Transverse colon (tissue), 4 donors: ENCODE measurements at regions not wholly inside any gene's neighbourhood (a gene's known extent, or its start where the extent isn't known, plus 50 kb on each side); places are given as distances from the start of the nearest gene placed in this dataset.

Source experiments
- DNase-seq: peaks from one replicate; pipeline ENCODE4 v3.0.0-alpha.2; 2019
- H3K27ac ChIP-seq, 4 donors: fragments of 200-600 bp; sonication (generic); 2 replicates each; pipeline ENCODE4 v1.5.1; 2016 to 2018; ENCODE audit warnings: inconsistent platforms in 4 of 4
- H3K27me3 ChIP-seq: fragments of 200-600 bp; sonication (generic); 2 replicates; pipeline ENCODE4 v1.5.1; 2017; ENCODE audit warnings: inconsistent platforms
- H3K36me3 ChIP-seq, 4 donors: fragments of 200-600 bp; sonication (generic); 2 replicates each; pipeline ENCODE4 v1.5.1; 2017 to 2019; ENCODE audit warnings: inconsistent platforms in 4 of 4
- H3K4me1 ChIP-seq, 4 donors: fragments of 200-600 bp; sonication (generic); 2 replicates each; pipeline ENCODE4 v1.5.1; 2017 to 2020; ENCODE audit warnings: inconsistent platforms in 4 of 4
- H3K4me3 ChIP-seq, 4 donors: fragments of 200-600 bp; sonication (generic); 1 replicate in 1 of 4; 2 replicates in 3 of 4; pipeline versions ENCODE4 v1.5.1 to v1.6.1; 2017 to 2019; ENCODE audit warnings: inconsistent platforms in 4 of 4
- H3K9me3 ChIP-seq, 2 donors: fragments of 200-600 bp; sonication (generic); 2 replicates each; pipeline ENCODE4 v1.5.1; 2017 to 2019; ENCODE audit warnings: inconsistent platforms in 2 of 2
- EP300 ChIP-seq: sonication (generic); formaldehyde crosslinking; IDR thresholded peaks from one replicate; pipeline ENCODE4 v1.6.1; 2017; ENCODE audit warnings: antibody characterized with exemption, low read depth
- POLR2A ChIP-seq: fragments of 450-650 bp; IDR thresholded peaks from one replicate; pipeline ENCODE4 v1.6.1; 2016; ENCODE audit warnings: antibody characterized with exemption, mild to moderate bottlenecking, moderate library complexity
- POLR2AphosphoS5 ChIP-seq, 3 donors: sonication (generic); formaldehyde crosslinking; IDR thresholded peaks; one replicate each; pipeline ENCODE4 v1.6.1; 2016; ENCODE audit warnings: antibody characterized with exemption in 3 of 3
- WGBS, 2 donors: methylation state at CpG; one replicate each; pipeline ENCODE4 v1.1.5; 2018; ENCODE audit warnings: low coverage in 1 of 2; 5-methylcytosine and 5-hydroxymethylcytosine counted together
- in situ Hi-C, 4 donors: fragments of 200-750 bp; cut with MboI; loops; one replicate each; pipeline versions ENCODE4 v1.15.0 to v1.15.1; 2017; ENCODE audit warnings: low sequenced_read_pairs in 3 of 4, low pct_ligation_motif_present in 1 of 4, low pct_unique_long_range_greater_than_20kb in 1 of 4
- intact Hi-C: fragments of 100-400 bp; cut with DNase I; formaldehyde crosslinking; loops from one replicate; pipeline ENCODE4 v1.15.1; 2023; ENCODE audit warnings: low total_unique reads
- TF ChIP-seq, protein P1 (sequence below), 5 experiments: fragments of 200-600 bp in 3 of 5; fragments of 450-650 bp in 2 of 5; sonication (generic) in 3 of 5; IDR thresholded peaks; 1 replicate in 2 of 5; 2 replicates in 3 of 5; pipeline ENCODE4 v1.5.1; 2016 to 2017; ENCODE audit warnings: antibody characterized with exemption in 5 of 5, inconsistent platforms in 3 of 5, mild to moderate bottlenecking in 2 of 5, moderate library complexity in 1 of 5

DNA sequence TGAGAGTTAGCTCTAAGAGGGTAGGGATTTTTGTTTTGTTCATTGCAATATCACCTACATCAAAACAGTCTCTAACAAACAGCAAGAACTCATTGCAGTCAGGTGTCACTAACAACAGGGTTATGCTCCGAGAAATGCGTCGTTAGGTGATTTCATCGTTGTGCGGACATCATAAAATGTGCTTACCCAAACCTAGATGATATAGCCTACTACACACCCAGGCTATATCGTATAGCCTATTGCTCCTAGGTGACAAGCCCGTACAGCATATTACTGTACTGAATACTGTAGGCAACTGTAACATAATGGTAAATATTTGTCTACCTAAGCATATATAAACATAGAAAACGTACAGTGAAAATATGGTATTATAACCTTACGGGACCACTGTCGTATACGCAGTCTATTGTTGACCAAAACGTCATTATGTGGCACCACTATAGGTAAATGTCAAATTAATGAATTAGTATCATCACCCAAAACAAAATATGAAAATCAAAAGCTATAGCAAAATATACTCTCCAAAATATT, 49.9 kb upstream of the TAB2 start:
- Histone ChIP-seq H3K27ac (no peak overlapping the region), H3K9me3 (no peaks in the 10 kb centered on the region), H3K4me3 (no peak overlapping the region), H3K27me3 (no peaks in the 10 kb centered on the region), H3K4me1 (peaks cover 0 to 3% (median 0%) of the 10 kb centered on the region in 4 donors), H3K36me3 (no peaks in the 10 kb centered on the region)
- WGBS, 2 donors: 68 to 76% methylated on average over 6 to 12 of the region's 12 CpGs
- in situ Hi-C loops: no loop called here
- DNase-seq: peak; percentile 17
- TF ChIP-seq POLR2A (no peak), EP300 (no peak), POLR2AphosphoS5 (IDR thresholded peaks at IDR 0.05) (no peak)
- TF ChIP-seq, protein P1, sequence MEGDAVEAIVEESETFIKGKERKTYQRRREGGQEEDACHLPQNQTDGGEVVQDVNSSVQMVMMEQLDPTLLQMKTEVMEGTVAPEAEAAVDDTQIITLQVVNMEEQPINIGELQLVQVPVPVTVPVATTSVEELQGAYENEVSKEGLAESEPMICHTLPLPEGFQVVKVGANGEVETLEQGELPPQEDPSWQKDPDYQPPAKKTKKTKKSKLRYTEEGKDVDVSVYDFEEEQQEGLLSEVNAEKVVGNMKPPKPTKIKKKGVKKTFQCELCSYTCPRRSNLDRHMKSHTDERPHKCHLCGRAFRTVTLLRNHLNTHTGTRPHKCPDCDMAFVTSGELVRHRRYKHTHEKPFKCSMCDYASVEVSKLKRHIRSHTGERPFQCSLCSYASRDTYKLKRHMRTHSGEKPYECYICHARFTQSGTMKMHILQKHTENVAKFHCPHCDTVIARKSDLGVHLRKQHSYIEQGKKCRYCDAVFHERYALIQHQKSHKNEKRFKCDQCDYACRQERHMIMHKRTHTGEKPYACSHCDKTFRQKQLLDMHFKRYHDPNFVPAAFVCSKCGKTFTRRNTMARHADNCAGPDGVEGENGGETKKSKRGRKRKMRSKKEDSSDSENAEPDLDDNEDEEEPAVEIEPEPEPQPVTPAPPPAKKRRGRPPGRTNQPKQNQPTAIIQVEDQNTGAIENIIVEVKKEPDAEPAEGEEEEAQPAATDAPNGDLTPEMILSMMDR (IDR thresholded peaks at IDR 0.05): no peak
- intact Hi-C loops: no loop called here
